ENCODE measurements at regions not wholly inside any gene's neighbourhood (a gene's known extent, or its start where the extent isn't known, plus 50 kb on each side); places are given as distances from the start of the nearest gene placed in this dataset.

DNA sequence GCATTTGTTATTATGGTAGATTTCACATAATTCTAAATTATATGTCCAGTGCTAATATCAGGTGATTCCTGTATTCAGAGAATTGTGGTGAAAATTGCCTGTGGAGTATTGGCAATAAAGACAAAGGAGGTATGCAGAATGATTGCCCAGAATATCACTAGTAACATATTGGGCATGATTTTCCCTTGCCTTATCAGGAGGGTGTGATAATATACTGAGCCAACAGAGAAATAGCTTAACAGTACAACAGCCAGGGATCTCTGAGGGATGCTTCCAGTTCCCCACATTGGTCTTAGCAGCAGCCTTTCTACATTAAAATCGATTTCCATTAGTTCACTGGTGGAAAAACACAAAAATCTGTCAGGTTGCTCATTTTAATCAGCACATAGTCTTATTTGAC lies 122.9 kb upstream of the COL3A1 start:
- no peak for DNase-seq (ENCODE audit: low read depth in 2 of 2)

DNA sequence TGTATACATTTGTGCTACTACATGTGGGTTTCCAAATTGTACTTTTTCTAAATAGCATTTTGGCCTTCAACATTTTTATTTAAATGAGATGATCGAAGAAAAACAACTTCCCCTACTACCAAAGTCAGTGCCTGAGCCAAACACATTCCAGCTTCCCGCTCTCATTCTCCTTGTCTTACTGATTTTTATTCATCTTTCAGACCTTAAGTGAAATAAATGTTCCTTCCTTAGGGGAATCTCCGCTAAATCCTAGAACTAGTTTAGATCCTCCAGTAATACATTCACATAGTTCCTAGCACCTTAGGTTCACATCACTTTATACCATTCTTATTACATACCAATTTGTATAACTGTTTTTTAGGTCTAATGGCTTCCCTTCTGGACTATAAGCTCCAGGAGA lies 122.3 kb upstream of the COL3A1 start:
- no peak for DNase-seq (ENCODE audit: low read depth in 2 of 2)

DNA sequence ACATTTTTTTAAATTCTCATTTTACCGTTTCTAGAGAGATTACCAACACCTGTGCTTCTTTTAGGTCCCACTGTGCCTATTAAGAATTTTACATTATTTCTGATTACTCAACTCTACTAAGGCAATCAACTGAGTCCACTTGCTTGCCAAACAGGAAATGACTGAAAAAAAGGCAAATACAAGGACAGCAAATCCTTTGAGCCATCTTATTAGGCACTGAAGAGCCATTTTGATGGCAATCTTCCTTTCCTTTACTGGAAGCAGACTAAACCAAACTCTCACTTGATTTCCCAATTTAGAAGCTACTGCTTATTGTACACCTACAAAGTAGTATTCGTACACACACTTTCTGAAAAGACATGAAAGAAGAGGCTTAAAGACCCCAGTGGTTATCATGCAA lies 121.4 kb upstream of the COL3A1 start:
- DNase-seq (ENCODE audit: low read depth in 2 of 2): no peak

DNA sequence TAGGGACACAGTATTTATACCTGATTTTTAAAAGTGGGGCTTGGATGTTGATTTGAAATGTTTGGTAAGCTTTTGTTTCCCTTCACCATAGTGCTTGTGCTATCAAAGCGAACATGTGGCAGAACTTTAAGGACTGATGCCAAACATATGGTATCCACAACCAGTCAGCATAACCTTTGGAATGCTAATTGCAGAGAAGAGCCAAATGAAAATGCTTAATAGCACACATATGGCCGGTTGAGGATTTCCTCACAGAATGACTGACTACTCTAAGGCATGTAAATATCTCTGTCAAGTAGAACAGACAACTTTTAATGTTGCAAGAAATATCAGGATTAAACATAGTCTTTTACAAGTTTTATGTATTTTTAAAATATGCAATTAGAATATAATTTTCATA lies 120.9 kb upstream of the COL3A1 start:
- DNase-seq (ENCODE audit: low read depth in 2 of 2): peak; percentile 94 to 95

DNA sequence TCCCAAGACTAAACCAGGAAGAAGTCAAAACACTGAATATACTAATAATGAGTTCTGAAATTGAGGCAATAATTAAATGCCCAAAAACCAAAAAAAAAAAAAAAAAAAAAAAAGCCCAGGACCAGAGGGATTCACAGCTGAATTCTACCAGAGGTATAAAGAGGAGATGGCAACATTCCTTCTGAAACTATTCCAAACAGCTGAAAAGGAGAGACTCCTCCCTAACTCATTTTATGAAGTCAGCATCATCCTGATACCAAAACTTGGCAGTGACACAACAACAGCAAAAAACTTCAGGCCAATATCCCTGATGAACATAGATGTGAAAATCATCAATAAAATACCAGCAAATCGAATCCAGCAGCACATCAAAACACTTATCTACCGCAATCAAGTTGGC lies 108.5 kb upstream of the COL3A1 start:
- DNase-seq (ENCODE audit: low read depth in 2 of 2): no peak

DNA sequence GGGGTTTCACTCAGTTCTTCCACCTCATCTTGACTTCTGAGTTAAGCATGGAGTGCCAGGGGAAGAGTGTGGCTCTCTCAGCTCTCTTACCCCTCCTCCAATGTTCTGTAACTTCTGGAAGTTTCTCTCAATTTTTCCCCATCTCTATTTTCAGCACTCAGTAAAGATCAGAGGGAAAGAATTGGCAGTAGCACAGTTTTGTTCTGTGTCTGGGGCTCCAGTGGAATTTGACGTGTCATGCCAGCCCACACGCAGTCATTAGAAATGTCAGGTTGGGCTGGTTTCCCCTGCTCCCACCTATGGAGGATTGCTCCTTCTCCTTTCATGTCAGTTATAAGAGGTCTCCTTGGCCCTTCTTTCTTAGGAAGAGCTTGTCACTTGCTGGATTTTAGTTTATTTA lies 104.6 kb upstream of the COL3A1 start:
- peak; percentile 21 to 30 for DNase-seq (ENCODE audit: low read depth in 2 of 2)

DNA sequence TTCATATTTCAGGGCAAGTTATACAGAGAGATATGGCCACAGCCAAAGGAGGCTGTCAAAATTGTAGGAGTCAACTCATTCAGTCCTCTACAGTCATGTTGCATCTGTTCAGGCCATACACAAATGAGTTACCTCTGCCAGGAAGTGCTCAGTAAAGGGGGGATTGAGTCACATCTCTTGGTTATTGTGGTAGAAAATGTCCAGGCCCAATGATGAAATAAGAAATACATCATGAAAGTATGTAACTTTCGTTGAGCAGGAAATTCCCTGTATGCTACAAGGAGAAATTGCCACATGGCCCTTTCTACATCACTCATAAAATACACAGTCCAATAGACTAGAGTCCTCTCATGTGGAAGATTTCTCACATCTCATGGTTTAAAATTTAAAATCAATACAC lies 103.9 kb upstream of the COL3A1 start:
- peak; percentile 84 to 88 for DNase-seq (ENCODE audit: low read depth in 2 of 2)

DNA sequence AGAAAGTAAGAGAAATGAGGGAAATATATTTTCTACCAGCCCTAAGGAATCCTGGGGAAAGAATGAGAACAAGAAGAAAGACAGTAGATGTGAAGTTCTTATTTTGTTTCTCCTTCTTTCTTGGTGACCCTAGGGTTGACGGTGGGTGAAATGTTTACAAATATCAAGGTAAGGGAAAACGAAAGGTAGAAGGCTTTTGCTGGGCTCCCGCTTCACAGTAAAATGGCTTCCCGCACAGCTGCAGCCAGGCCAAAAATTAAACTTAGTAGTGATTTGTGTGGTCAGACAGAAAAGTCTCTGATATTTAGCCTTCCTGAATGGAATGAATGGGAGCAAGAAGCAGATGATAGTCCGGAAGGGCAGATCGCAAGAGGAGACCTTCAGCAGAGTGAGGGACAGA lies 99.1 kb upstream of the COL3A1 start:
- DNase-seq (ENCODE audit: low read depth in 2 of 2): no peak

DNA sequence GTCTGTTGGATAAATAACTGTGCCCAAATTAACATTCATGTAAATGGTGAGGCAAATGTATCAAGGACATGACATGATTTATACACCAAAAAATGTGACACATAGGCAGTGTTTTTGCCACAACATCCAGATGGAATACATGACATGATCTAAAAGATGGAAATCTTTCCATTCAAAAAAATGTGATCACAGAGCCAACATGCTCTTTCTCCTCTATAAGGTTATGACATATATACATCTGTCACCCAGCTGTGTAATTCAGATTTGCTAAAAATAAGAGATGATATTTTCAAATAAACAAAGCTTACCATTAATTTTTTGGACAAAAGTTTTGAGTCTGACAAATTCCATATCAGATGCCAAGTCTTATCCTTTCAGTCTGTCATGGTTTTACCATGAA lies 95.5 kb upstream of the COL3A1 start:
- DNase-seq (ENCODE audit: low read depth in 2 of 2): peak; percentile 36 to 52

DNA sequence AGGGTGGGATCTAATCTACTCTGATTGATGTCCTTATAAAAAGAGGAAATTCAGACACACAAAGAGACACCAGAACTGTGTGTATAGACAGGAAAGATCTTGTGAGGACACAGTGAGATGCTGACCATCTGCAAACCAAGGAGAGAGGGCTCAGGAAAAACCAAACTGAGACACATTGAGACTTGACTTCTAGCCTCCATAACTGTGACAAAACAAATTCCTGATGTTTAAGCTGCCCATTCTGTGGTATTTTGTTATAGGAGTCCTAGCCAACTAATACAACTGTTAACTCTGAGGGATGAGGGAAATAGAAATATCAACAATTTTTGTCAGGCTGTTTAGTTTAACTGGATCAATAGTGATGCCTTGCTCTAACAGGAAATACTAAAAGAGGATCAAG lies 93.4 kb upstream of the COL3A1 start:
- no peak for DNase-seq (ENCODE audit: low read depth in 2 of 2)

DNA sequence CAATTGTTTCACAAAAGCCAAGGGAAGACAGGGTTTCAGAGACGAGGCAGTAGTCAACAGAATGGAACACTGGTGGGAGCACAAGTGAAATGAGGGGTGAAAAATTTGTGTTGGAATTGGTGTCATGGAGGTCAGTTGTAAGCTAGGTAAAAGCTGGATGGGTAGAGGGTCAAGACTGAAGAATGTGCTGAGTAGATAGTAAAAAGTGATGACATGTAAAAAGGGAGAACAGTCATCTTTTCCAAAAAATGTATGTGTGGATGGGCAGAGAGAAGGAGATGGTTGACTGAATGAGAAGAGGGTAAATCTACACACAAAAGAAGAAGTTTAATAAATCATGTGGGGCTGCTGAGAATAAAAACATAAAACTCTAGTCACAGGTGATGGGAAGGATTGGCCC lies 92.7 kb upstream of the COL3A1 start:
- DNase-seq (ENCODE audit: low read depth in 2 of 2): no peak

DNA sequence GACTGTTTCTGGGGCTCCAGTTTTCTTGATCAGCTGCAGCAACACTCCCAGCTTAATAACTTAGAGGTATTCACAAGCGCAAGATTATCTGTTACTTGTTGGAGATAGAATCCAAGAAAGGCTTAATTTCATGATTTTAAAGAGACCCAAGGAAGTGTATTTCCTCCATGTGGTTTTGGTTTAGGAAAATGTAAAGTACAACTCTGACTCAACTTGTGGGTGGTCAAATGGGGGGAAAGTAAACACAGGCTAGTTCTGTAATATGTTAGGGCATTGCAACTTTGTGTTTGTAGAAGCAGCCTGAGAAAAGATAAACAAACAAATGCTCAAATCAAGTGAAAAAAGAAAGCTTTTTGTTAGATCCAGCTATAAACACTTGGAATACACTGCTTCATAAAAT lies 90.1 kb upstream of the COL3A1 start:
- DNase-seq (ENCODE audit: low read depth in 2 of 2): peak; percentile 38 to 44

DNA sequence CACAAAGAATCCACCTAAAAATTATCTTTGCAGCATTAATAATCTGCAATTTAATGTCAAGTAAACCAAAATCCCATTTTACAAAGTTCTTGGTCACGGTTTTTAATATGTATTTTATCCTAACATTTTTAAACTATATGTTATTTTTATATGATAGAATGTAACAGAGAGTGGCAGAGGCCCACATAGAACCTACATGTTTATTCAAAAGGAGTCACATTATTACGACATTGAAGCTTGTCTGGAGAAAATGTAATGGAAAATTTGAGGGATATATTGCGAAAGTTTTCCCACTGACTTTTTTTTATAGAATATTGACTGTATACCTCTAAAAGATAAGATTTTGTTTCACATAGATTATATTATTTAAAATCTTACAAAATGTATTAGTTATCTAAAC lies 89.7 kb upstream of the COL3A1 start:
- DNase-seq (ENCODE audit: low read depth in 2 of 2): no peak

DNA sequence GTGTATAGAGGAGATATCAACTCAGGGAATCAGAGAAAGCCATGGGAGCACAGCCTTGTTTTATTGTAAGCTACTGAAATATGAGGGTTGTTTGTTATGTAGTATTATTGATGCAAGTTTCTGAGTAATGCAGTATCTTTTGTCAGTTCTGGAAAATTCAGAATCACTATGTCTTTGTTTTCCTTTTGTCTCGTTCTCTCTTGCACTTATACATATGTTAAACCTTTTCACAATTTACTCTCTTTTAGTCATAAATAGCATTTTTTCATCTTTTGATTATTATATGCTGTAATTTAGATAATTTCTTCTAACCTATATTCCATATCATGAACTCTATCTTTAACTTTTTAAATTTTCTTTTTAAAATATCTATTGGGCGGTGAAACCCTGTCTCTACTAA lies 85.0 kb upstream of the COL3A1 start:
- DNase-seq (ENCODE audit: low read depth in 2 of 2): no peak

DNA sequence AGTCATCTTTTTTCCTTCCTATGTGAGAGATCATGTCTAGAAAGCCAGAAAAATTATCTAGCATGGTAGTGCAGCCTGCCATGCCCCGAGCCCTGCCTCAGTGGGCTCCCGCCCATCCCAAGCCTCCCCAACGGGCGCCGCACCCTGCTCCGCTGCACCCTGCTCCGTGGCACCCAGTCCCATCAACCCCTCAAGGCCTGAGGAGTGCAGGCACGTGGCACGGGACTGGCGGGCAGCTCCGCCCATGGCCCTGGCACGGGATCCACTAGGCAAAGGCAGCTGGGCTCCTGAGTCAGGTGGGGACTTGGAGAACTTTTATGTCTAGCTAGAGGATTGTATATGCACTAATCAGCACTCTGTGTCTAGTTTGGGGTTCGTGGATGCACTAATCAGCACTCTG lies 83.4 kb upstream of the COL3A1 start:
- no peak for DNase-seq (ENCODE audit: low read depth in 2 of 2)

DNA sequence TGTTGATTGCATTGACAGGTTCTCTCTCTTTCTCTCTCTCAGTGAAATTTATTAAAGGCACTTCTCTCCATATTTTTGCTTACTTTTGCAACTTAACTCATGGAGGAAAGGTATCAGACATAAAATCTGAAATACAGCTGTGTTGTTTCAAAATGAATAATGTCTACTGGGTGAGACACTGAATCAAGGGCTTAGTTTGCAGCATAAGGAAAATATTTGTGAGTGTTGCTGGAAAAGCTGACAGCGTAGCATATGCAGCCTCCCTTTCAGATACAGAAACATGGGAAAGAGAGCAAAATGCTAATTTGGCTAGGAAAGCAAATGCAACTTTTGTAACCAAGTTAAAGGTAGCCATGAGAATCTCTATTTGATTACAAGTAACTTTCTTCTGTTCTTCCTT lies 81.5 kb upstream of the COL3A1 start:
- no peak for DNase-seq (ENCODE audit: low read depth in 2 of 2)

DNA sequence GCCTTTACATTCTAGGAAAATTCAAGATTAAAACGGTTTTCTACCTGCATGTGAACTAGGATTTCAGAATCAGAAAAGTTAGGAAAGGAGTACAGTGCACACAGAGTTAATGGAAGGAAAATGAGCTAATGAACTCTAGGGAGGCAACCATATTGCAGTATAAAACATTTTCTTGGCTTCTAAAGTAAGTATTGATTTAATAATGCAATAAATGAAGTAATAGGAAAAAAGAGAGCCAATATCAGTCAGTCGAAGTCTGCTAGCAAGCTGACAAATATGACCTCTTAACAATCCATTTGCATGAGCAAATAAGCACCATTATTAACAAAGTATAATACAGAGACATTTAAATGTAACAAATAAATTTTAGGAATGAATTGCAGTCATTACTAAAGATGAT lies 80.2 kb upstream of the COL3A1 start:
- no peak for DNase-seq (ENCODE audit: low read depth in 2 of 2)

DNA sequence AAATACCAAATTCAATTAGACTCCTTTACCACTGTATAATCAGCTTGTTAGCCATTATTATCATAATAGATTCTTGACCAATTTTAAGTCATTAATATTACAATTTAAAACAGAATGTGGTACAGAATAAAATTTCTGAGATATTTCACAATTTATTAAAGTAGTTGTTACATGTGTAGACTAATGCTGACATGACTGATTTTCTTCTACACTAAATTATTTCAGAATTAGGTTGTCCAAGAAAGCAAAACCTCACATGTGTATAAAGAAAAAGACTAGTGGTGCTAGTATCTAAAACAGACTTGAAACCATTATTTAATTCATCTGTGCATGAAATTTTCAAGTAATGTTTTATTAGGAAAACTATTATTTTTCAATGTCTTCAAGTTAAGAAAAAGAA lies 79.2 kb upstream of the COL3A1 start:
- DNase-seq (ENCODE audit: low read depth in 2 of 2): no peak

DNA sequence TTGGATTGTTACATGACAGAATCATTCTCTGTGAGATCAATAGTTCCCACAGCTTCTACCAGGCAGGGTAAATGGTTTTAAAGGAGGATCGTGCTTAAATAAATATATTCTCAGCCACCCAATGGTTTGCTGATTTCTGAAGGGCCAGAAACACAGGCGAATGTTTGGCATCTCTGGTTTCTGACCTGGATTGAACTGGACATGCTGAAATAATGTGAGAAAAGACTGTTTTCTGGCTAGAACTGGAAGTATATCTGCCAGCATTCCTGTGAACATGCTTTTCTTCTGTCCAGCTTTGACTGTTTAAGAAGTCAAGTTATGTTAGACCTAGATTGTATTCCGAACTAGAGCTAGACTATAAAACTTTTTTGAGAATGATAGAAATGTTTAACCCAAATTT lies 77.1 kb upstream of the COL3A1 start:
- DNase-seq (ENCODE audit: low read depth in 2 of 2): peak; percentile 21 to 32

DNA sequence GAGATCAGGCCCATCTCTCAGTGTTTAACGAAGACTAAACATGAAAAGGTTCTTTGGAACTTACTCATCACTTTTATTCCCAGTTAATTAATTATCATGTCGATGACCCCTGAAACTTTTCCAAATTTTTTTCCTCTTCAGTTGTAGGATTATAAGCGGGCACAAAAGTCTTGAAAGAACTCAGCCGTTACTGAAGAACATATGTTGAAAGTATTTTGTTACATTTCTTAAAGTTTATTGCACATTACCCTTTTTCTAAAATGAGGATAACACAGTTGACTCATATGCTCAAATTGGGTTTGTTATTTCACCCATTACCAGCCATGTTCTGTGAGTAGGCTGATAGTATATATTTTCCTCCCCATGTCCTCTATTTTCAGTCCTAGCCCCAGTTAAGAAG lies 75.9 kb upstream of the COL3A1 start:
- DNase-seq (ENCODE audit: low read depth in 2 of 2): peak; percentile 49 to 62

DNA sequence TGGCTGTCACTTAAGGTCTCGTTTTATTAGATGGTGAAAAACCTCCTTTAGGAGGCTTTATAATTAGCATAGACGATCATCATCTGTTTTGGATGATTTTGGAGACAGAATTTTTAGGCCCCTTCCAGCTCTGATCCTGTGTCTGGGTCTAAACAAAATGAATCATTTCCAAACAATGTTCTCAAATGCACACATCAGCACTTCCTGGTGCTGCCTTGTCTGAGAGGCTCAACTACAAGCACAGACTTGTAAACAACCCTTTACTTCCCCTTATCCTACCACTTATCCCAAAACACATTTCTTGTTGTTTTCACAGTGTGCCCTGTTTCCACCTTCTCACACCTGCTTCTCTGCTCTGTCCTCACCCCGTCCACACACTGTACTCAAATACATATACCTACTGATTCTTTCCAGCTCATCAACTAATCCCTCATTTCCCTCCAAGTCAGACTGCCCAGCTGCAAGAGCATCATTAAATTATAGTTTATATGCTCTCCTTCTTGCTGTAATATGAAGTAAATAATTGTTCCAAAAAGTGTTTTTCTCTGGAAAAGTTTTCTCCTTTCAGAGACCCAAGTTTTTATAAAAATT lies 71.2 kb upstream of the COL3A1 start:
- DNase-seq (ENCODE audit: low read depth in 2 of 2): peak in 1 of 2 experiments; percentile 17

DNA sequence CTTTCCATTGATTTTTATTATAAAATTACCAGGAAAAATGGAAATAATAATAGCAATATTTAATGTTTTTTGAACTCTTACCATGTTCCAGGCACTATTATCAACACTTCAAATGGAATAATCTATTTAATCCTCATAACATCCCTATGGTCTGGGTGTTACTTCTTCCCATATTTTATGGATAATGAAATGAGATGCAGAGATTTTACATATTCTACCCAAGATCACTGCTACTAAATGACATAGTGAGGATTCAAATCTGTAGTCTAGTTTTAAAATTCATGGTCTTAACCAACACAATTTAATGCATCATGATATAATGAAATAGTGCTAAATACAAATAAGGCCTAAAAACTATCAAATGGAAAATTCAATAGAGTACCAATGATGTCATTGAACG lies 70.4 kb upstream of the COL3A1 start:
- DNase-seq (ENCODE audit: low read depth in 2 of 2): no peak

DNA sequence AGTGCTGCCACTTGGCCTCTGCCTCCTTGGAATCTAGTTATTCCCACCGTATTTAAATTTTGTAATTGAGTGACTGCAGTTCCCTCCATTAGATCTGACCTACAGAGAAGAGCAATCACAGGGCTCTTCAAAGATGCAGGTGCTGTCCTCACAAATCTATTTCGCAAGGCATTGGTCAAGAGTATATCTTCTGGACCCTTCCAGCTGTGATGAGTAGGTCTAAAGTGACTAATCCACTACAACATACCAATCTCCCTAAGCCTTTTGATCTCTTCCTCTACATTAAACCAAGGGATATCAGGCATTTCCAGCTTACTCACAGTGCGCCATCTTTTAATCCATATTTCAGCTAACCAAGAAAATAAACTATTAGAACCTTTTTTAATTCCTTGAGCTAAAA lies 65.1 kb upstream of the COL3A1 start:
- DNase-seq (ENCODE audit: low read depth in 2 of 2): no peak

DNA sequence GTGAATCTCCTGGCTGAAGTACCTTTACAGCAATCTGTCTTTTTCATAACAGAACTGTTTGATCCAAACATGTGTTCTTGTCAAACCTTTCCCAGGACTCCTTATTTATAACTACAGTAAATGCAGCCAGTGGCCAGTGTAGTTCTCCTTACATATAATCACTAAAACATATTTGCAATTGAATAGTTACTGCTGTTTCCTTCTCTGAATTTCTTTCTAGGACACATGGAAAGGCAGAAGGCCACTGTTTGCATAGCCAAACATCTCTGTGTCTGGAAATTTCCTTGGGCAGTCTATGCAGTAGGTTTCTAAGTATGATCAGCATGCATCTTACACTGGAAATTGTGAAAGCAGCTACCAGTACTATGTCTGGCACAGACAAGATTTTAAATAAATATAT lies 57.4 kb upstream of the COL3A1 start:
- no peak for DNase-seq (ENCODE audit: low read depth in 2 of 2)

DNA sequence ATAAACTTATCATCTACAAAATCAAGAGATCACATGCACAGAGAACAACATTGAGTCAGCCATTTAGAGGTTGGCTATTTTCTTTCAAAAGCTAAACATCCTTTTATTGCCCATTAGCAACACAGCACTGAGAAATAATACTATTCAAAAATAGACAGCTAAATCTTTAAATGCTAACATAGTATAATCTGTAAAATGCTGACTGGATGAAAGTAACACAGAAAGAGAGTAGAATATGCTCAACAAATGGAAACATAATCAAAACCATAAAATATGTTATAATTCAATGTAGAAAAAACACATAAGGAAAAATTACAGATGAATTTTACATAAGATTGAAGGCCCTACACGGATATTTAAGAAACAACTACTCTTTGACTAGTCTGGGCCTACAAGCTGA lies 56.5 kb upstream of the COL3A1 start:
- DNase-seq (ENCODE audit: low read depth in 2 of 2): no peak

All from fibroblast of skin of left biceps (primary cell).